HUES6 (cell line): ENCODE measurements at regions not wholly inside any gene's neighbourhood (a gene's known extent, or its start where the extent isn't known, plus 50 kb on each side); places are given as distances from the start of the nearest gene placed in this dataset.

ENCODE experiments used
- H3K27ac ChIP-seq: 2 replicates; pipeline ENCODE4 v1.7.0; 2013; ENCODE audit warnings: low read depth, mild to moderate bottlenecking, low read length, inconsistent platforms
- H3K27me3 ChIP-seq: 2 replicates; pipeline ENCODE4 v1.6.1; 2013; ENCODE audit warnings: low read length; ENCODE audit not compliant: control insufficient read depth, insufficient read depth
- H3K36me3 ChIP-seq: 2 replicates; pipeline ENCODE4 v1.6.1; 2013; ENCODE audit warnings: low read length; ENCODE audit not compliant: control insufficient read depth, insufficient read depth
- H3K4me1 ChIP-seq: 2 replicates; pipeline ENCODE4 v1.6.1; 2013; ENCODE audit warnings: low read length; ENCODE audit not compliant: control insufficient read depth, insufficient read depth
- H3K4me3 ChIP-seq: 2 replicates; pipeline ENCODE4 v1.5.1; 2013; ENCODE audit warnings: low read depth, low read length
- H3K9ac ChIP-seq: one replicate; pipeline ENCODE4 v1.6.1; 2013; ENCODE audit warnings: mild to moderate bottlenecking, low read length
- H3K9me3 ChIP-seq: 2 replicates; pipeline ENCODE4 v1.6.1; 2013; ENCODE audit warnings: low read depth, low read length; ENCODE audit not compliant: control insufficient read depth, insufficient read depth

DNA sequence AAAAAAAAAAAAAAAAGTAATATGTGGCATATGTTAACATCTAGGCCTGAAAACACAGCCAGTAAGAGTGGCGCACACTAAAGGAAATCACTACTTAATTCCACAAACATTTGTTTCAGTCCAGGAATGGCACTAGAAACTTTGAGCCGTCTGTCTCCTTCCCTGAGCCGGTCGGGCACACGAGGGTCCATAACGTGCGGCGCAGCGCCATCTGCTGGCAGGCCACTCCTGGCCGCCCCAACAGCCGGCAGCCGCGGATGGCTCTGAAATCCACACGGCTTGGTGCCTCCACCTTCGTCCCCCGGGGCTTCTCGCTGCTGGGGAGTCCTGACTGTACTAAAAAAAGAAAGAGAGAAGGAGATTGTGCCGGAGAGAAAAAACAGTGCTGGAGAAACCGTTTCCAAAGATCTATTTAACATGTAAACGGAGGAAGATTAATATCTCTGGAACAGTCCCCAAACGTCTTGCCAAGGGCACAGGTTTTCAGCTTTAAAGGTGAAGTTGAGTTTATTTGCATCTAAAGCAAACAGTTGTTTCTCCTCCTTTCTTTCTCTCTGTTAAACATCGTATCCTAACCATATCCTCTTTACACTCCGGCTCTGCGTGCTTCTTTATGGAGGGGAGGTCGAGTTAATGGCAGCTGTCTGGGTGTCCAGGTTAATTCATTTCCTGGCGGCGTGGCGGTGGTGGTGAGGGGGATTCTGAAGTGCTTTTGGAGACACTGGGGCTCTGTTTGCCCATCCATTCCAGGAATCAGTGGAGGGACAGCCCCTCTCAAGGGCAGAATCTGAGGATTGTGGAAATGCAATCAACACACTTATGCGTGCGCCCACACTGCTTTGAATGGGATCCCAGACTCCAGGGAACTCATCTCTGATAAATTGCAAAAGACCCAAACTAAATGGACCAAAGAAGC is 611.3 kb upstream of the SALL1 start:
- H3K36me3 ChIP-seq, result no peaks in the 10 kb centered on the region
- peaks cover 62% of the 10 kb centered on the region for H3K4me1 ChIP-seq
- H3K27ac ChIP-seq, result peak overlapping the region; percentile 4; the same call in 1 of the 2 replicates
- peak overlapping the region; percentile 60 for H3K9ac ChIP-seq
- H3K27me3 ChIP-seq, result no peaks in the 10 kb centered on the region
- peak overlapping the region; percentile 36 for H3K4me3 ChIP-seq
- no peaks in the 10 kb centered on the region for H3K9me3 ChIP-seq

- Histone ChIP-seq H3K36me3 (no peaks in the 10 kb centered on the region), H3K4me1 (peaks cover 68% of the 10 kb centered on the region), H3K9ac (peak overlapping the region; percentile 0), H3K27ac (no peak overlapping the region), H3K9me3 (no peaks in the 10 kb centered on the region), H3K27me3 (no peaks in the 10 kb centered on the region), H3K4me3 (no peak overlapping the region)
Observed at GRCh38 chr16:51761001-51761400, 609.9 kb upstream of the SALL1 start.

- Histone ChIP-seq H3K4me3 (no peak overlapping the region), H3K9me3 (no peaks in the 10 kb centered on the region), H3K9ac (peak overlapping the region; percentile 15), H3K4me1 (peaks cover 74% of the 10 kb centered on the region), H3K36me3 (no peaks in the 10 kb centered on the region), H3K27me3 (no peaks in the 10 kb centered on the region), H3K27ac (no peak overlapping the region; the same call in 1 of the 2 replicates)
Observed at GRCh38 chr16:51759999-51760398, 608.9 kb upstream of the SALL1 start.

DNA sequence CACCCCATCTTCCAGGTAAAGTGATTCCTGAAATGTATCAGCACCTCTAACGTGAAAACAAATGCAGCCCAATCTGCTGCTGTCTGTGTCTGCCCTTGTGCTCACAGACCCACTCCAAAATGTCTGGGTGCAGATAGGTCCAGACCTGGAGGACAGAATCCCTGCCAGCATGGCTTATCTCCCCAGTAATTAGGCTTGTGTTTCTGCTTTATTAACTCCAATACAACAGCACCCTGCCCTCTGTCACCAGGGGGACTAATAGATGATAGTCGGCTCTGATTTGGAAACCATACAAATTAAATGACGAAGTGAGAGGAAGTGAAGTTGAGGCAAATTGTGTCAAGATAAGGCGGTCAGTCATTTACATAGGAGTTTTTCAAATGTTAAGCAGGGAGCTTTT is 608.3 kb upstream of the SALL1 start:
- Histone ChIP-seq H3K9me3 (no peaks in the 10 kb centered on the region), H3K9ac (peak overlapping the region; percentile 35), H3K27me3 (no peaks in the 10 kb centered on the region), H3K27ac (no peak overlapping the region; the same call in 1 of the 2 replicates), H3K36me3 (no peaks in the 10 kb centered on the region), H3K4me3 (no peak overlapping the region), H3K4me1 (peaks cover 76% of the 10 kb centered on the region)

DNA sequence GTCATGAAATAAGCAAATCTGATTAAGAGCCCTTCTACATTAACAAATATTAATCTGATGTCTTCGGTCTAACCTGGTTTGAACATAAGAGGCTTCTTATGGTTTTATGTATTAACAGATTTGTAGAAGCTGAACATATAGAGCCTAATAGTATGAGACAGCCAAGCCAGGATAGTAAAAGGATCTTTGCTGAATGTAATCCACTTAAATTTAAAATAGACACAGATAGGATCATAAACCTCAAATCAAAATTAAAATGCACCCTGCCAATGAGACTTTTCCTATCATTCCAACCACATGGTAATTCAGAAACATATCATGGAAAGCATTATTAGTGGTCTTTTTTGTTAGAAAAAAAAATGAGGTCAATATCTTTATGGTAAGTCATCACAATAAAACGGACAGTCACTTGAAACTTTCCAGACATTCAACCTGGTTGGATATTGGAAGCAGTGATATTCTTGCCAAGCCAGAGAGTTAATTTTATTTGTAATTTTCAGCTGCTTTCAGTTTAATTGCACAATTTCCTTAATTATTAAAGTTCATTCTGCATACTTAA is 606.9 kb upstream of the SALL1 start:
- Histone ChIP-seq H3K4me3 (no peak overlapping the region), H3K9me3 (no peaks in the 10 kb centered on the region), H3K27ac (no peak overlapping the region), H3K9ac (no peak overlapping the region), H3K36me3 (no peaks in the 10 kb centered on the region), H3K4me1 (peaks cover 74% of the 10 kb centered on the region), H3K27me3 (no peaks in the 10 kb centered on the region)

- Histone ChIP-seq H3K36me3 (no peaks in the 10 kb centered on the region), H3K4me1 (peaks cover 69% of the 10 kb centered on the region), H3K4me3 (no peak overlapping the region), H3K9ac (no peak overlapping the region), H3K9me3 (no peaks in the 10 kb centered on the region), H3K27ac (no peak overlapping the region), H3K27me3 (no peaks in the 10 kb centered on the region)
Observed at GRCh38 chr16:51757505-51757904, 606.4 kb upstream of the SALL1 start.

GRCh38 chr16:51757124-51757470 is 606.0 kb upstream of the SALL1 start:
- H3K4me1 ChIP-seq, result peaks cover 66% of the 10 kb centered on the region
- H3K27ac ChIP-seq, result no peak overlapping the region
- no peaks in the 10 kb centered on the region for H3K36me3 ChIP-seq
- no peaks in the 10 kb centered on the region for H3K9me3 ChIP-seq
- no peak overlapping the region for H3K9ac ChIP-seq
- H3K27me3 ChIP-seq, result no peaks in the 10 kb centered on the region
- no peak overlapping the region for H3K4me3 ChIP-seq

GRCh38 chr16:51756447-51757123 is 605.5 kb upstream of the SALL1 start:
- H3K9ac ChIP-seq, result no peak overlapping the region
- peaks cover 62% of the 10 kb centered on the region for H3K4me1 ChIP-seq
- no peaks in the 10 kb centered on the region for H3K36me3 ChIP-seq
- no peak overlapping the region for H3K4me3 ChIP-seq
- no peak overlapping the region for H3K27ac ChIP-seq
- no peaks in the 10 kb centered on the region for H3K9me3 ChIP-seq
- H3K27me3 ChIP-seq, result no peaks in the 10 kb centered on the region

DNA sequence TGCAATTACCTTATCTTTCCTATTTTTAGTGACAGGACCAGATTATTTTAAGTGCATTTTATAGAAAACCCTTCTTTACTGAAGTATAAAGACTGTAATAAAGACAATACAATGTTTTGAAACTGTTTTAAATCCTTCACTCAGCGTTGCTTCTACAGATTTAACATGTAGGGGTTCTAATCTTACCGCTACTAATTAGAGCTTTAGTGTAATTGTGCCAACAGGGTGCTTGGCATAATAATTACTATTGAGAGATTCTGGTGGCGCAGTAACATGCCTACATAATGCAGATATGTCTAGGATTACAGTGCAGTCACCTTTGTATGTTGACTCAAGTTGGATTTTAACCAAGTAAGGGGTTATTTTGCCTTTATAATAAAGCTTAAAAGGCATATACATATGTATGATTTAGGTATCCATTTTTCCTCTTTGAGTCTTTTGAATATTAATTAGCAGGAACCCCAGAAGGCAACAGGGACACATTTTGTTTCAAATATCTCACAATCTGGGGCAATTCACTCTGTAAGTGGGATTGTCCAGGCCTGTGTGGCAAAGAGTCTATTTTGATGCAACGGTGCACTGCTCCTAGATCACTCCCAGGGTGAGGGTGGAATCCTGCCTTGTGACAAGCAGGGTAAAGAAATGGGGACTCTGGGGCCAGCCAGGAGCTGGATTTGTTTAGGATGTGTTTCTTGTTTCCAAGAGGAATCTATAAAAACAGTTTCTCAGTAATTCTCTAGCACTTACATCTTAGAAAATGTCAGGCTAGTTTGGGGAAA is 604.7 kb upstream of the SALL1 start:
- Histone ChIP-seq H3K4me3 (no peak overlapping the region), H3K9me3 (no peaks in the 10 kb centered on the region), H3K9ac (no peak overlapping the region), H3K27ac (no peak overlapping the region), H3K4me1 (peaks cover 59% of the 10 kb centered on the region), H3K36me3 (no peaks in the 10 kb centered on the region), H3K27me3 (no peaks in the 10 kb centered on the region)

DNA sequence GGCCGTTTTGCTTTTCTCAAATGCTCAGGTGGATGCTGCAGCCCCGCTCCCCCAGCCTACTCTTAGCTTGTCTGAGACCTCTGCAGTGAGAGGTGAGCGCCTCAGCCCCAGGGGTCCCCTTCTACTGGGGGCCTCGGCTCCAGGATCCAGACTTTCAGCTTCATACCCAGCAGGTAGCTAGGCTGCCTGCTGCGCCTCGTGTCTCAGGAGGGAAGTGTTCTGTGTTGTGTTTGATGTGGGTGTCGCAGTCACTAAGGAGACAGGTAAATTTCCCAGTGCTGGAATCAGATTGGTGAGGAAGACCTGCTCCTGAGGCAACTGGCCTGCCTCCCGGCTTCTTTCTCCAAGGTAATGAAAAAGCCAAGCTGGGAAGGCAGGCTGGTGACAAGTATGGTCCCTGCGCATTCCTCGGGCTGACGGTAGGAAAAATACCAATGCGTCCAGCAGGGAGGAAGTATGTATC is 604.0 kb upstream of the SALL1 start:
- Histone ChIP-seq H3K9ac (peak overlapping the region; percentile 7), H3K36me3 (no peaks in the 10 kb centered on the region), H3K4me1 (peaks cover 56% of the 10 kb centered on the region), H3K27ac (no peak overlapping the region), H3K9me3 (no peaks in the 10 kb centered on the region), H3K27me3 (no peaks in the 10 kb centered on the region), H3K4me3 (no peak overlapping the region)
